IMR-90 (cell line): ENCODE measurements at regions not wholly inside any gene's neighbourhood (a gene's known extent, or its start where the extent isn't known, plus 50 kb on each side); places are given as distances from the start of the nearest gene placed in this dataset.
A peak's percentile ranks its signal among the peaks of the same experiment; 100 is the strongest.
"Not testable (repeated sequence)": the region's sequence is repeated elsewhere in the genome, so short reads cannot be mapped to it uniquely, and the experiment has no call there.

Experiments
- ATAC-seq: fragments of 200-7000 bp; cut with Tn5 transposase; 2 replicates; pipeline ENCODE4 v1.9.1; 2020; ENCODE audit warnings: low read depth, mild to moderate bottlenecking, moderate library complexity
- BruUV-seq: library from RNA; stranded (reverse); fragments of 400-500 nt; replicated peaks from 2 replicates; lab custom pipeline; 2021; lab: Mats Ljungman, UMichigan
- CTCF ChIA-PET: fragments of 300-600 bp; formaldehyde crosslinking; extraction: SDS; loops from one replicate; lab custom pipeline; 2021; ENCODE audit warnings: antibody characterized with exemption; lab: Yijun Ruan, JAX
- POLR2A ChIA-PET: fragments of 300-600 bp; sonication (Branson Sonifier 250); formaldehyde crosslinking; loops from one replicate; lab custom pipeline; 2022; ENCODE audit warnings: antibody characterized with exemption; ENCODE audit not compliant: unreplicated experiment; lab: Charles Lee
- DNase-seq: peaks from one replicate; pipeline ENCODE4 v3.0.0; 2013
- H2AFZ ChIP-seq: replicated peaks from 2 replicates; pipeline ENCODE3; 2013; ENCODE audit warnings: low read length, mild to moderate bottlenecking; ENCODE audit not compliant: poor library complexity
- H2AK5ac ChIP-seq: 2 replicates; pipeline ENCODE4 v1.6.1; 2013; ENCODE audit warnings: low read depth, low read length, inconsistent platforms
- H2AK9ac ChIP-seq: replicated peaks from 2 replicates; pipeline ENCODE3; 2013; ENCODE audit warnings: mild to moderate bottlenecking, low read depth, low read length, moderate library complexity; ENCODE audit not compliant: poor library complexity
- H2BK120ac ChIP-seq: 2 replicates; pipeline ENCODE4 v1.6.1; 2013; ENCODE audit warnings: low read depth, low read length, inconsistent platforms
- H2BK15ac ChIP-seq: 3 replicates; pipeline ENCODE4 v1.6.1; 2013; ENCODE audit warnings: low read depth, low read length, inconsistent platforms
- H2BK20ac ChIP-seq: 2 replicates; pipeline ENCODE4 v1.6.1; 2013; ENCODE audit warnings: low read depth, mild to moderate bottlenecking, inconsistent platforms, low read length, moderate library complexity
- H2BK5ac ChIP-seq: 2 replicates; pipeline ENCODE4 v1.6.1; 2013; ENCODE audit warnings: mild to moderate bottlenecking, low read depth, low read length, inconsistent platforms; ENCODE audit not compliant: poor library complexity, severe bottlenecking
- H3K14ac ChIP-seq: replicated peaks from 2 replicates; pipeline ENCODE4 v1.6.1; 2013; ENCODE audit warnings: low read depth, low read length, inconsistent platforms
- H3K18ac ChIP-seq: 2 replicates; pipeline ENCODE4 v1.6.1; 2013; ENCODE audit warnings: low read depth, low read length, control low read depth
- H3K23ac ChIP-seq: 2 replicates; pipeline ENCODE4 v1.6.1; 2013; ENCODE audit warnings: low read depth, low read length, inconsistent platforms
- H3K27ac ChIP-seq: 2 replicates; pipeline ENCODE4 v1.5.1; 2013; ENCODE audit warnings: mild to moderate bottlenecking, control low read depth, low read length; ENCODE audit not compliant: insufficient read depth
- H3K27me3 ChIP-seq: 2 replicates; pipeline ENCODE4 v1.6.1; 2013; ENCODE audit warnings: low read length; ENCODE audit not compliant: control insufficient read depth, insufficient read depth
- H3K36me3 ChIP-seq: 2 replicates; pipeline ENCODE4 v1.6.1; 2013; ENCODE audit warnings: low read length, mixed read lengths; ENCODE audit not compliant: control insufficient read depth, insufficient read depth
- H3K4ac ChIP-seq: 2 replicates; pipeline ENCODE4 v1.6.1; 2013; ENCODE audit warnings: low read depth, low read length, inconsistent platforms
- H3K4me1 ChIP-seq: 2 replicates; pipeline ENCODE4 v1.6.1; 2013; ENCODE audit warnings: low read length, mixed read lengths; ENCODE audit not compliant: control insufficient read depth, insufficient read depth
- H3K4me2 ChIP-seq: 2 replicates; pipeline ENCODE4 v1.6.1; 2013; ENCODE audit warnings: low read depth, mild to moderate bottlenecking, control low read depth, low read length, moderate library complexity
- H3K4me3 ChIP-seq: 2 replicates; pipeline ENCODE4 v1.5.1; 2013; ENCODE audit warnings: low read depth, mild to moderate bottlenecking, control low read depth, low read length, moderate library complexity; ENCODE audit not compliant: insufficient read depth
- H3K56ac ChIP-seq: 2 replicates; pipeline ENCODE4 v1.6.1; 2013; ENCODE audit warnings: low read length, inconsistent platforms; ENCODE audit not compliant: insufficient read depth; ENCODE audit errors: extremely low read depth
- H3K79me1 ChIP-seq, 2 experiments: 2 replicates each; pipeline ENCODE4 v1.6.1; 2013; ENCODE audit warnings: low read length in 2 of 2, inconsistent platforms in 1 of 2, low read depth in 1 of 2
- H3K9ac ChIP-seq: 2 replicates; pipeline ENCODE4 v1.6.1; 2013; ENCODE audit warnings: low read depth, low read length, control low read depth
- H3K9me1 ChIP-seq: 2 replicates; pipeline ENCODE4 v1.6.1; 2013; ENCODE audit warnings: low read length, inconsistent platforms; ENCODE audit not compliant: insufficient read depth
- H3K9me3 ChIP-seq: 2 replicates; pipeline ENCODE4 v1.6.1; 2013; ENCODE audit warnings: low read length; ENCODE audit not compliant: control insufficient read depth, insufficient read depth
- H4K20me1 ChIP-seq: 2 replicates; pipeline ENCODE4 v1.6.1; 2013; ENCODE audit warnings: low read length, inconsistent platforms; ENCODE audit not compliant: insufficient read depth
- H4K5ac ChIP-seq: 2 replicates; pipeline ENCODE4 v1.6.1; 2013; ENCODE audit warnings: mild to moderate bottlenecking, low read depth, low read length, control low read depth
- H4K8ac ChIP-seq, 2 experiments: 2 replicates each; pipeline ENCODE4 v1.6.1; 2013; ENCODE audit warnings: low read depth in 2 of 2, low read length in 2 of 2, control low read depth in 1 of 2, inconsistent platforms in 1 of 2
- H4K91ac ChIP-seq: 2 replicates; pipeline ENCODE4 v1.6.1; 2013; ENCODE audit warnings: low read depth, low read length, inconsistent platforms; ENCODE audit not compliant: insufficient read depth
- CTCF ChIP-seq: conservative IDR thresholded peaks from 2 replicates; pipeline ENCODE4 v1.5.1; 2012; ENCODE audit warnings: mild to moderate bottlenecking, low read depth, low read length, improper control_type of control experiment
- WGBS, 2 experiments: methylation state at CpG; one replicate each; pipeline versions ENCODE4 v1.1.5 to v1.1.7; 2013; ENCODE audit warnings: missing lambda C conversion rate in 2 of 2; ENCODE audit not compliant: insufficient read length in 1 of 2; ENCODE audit errors: extremely low coverage in 2 of 2; 5-methylcytosine and 5-hydroxymethylcytosine counted together
- dilution Hi-C: fragments of 300-500 bp; cut with HindIII; formaldehyde crosslinking; loops from one replicate; pipeline ENCODE4 v1.14.3; 2018; ENCODE audit warnings: low sequenced_read_pairs; ENCODE audit not compliant: unreplicated experiment
- in situ Hi-C: fragments of 300-500 bp; cut with MboI; formaldehyde crosslinking; loops from 3 replicates; pipeline ENCODE4 v1.14.3; 2019; ENCODE audit warnings: low sequenced_read_pairs, inconsistent platforms, mixed read lengths
- intact Hi-C: fragments of 100-400 bp; cut with micrococcal nuclease; formaldehyde crosslinking; loops from 2 replicates; pipeline ENCODE4 v1.10.0; 2022

- H3K27ac ChIP-seq, H3K4me2 ChIP-seq, POLR2A ChIA-PET, H3K79me1 ChIP-seq, H2BK120ac ChIP-seq, H4K5ac ChIP-seq, H3K9me1 ChIP-seq, H4K8ac ChIP-seq, H3K27me3 ChIP-seq, H3K14ac ChIP-seq, H2BK15ac ChIP-seq, H3K9ac ChIP-seq, H3K36me3 ChIP-seq, H2BK20ac ChIP-seq, BruUV-seq, H3K56ac ChIP-seq, intact Hi-C loops, H2AK9ac ChIP-seq, H2AFZ ChIP-seq, H4K91ac ChIP-seq, dilution Hi-C loops, H2BK5ac ChIP-seq, H3K9me3 ChIP-seq, CTCF ChIA-PET, DNase-seq, H3K23ac ChIP-seq, H3K4ac ChIP-seq, in situ Hi-C loops, H2AK5ac ChIP-seq, H4K20me1 ChIP-seq, H3K4me1 ChIP-seq, H3K18ac ChIP-seq, H3K4me3 ChIP-seq: not testable (repeated sequence)
- TF ChIP-seq CTCF: 0 out of 2 replicates have a peak, but pooled peaks have one; percentile 14
- ATAC-seq: peak; percentile 85
- no CpG with 5 or more reads among the region's 16 CpGs for WGBS, 2 experiments
Measured at GRCh38 chr7:150060259-150061221, 186.8 kb downstream of the ATP6V0E2 start.

- DNase-seq, H4K5ac ChIP-seq, H2BK120ac ChIP-seq, H3K9ac ChIP-seq, H3K23ac ChIP-seq, dilution Hi-C loops, H2AK9ac ChIP-seq, H3K4me2 ChIP-seq, H3K56ac ChIP-seq, H3K79me1 ChIP-seq, H3K14ac ChIP-seq, ATAC-seq, H3K4ac ChIP-seq, H3K27ac ChIP-seq, H2BK20ac ChIP-seq, intact Hi-C loops, BruUV-seq, H2BK5ac ChIP-seq, H3K4me3 ChIP-seq, H4K91ac ChIP-seq, H4K8ac ChIP-seq, H3K4me1 ChIP-seq, H3K18ac ChIP-seq, POLR2A ChIA-PET, H2AK5ac ChIP-seq, H3K9me3 ChIP-seq, H2BK15ac ChIP-seq, H3K9me1 ChIP-seq, H2AFZ ChIP-seq, in situ Hi-C loops, H3K36me3 ChIP-seq, CTCF ChIA-PET, H3K27me3 ChIP-seq, H4K20me1 ChIP-seq: not testable (repeated sequence)
- WGBS, 2 experiments: no CpG with 5 or more reads among the region's 1 CpG
Measured at GRCh38 chr7:150063195-150063594, 189.4 kb downstream of the ATP6V0E2 start.
